Inferior parietal cortex (tissue), 1 donor: ENCODE measurements at regions not wholly inside any gene's neighbourhood (a gene's known extent, or its start where the extent isn't known, plus 50 kb on each side); places are given as distances from the start of the nearest gene placed in this dataset.

Source experiments
- DNase-seq: peaks from one replicate; pipeline ENCODE4 v3.0.0-alpha.2; 2016; ENCODE audit errors: extremely low spot score

DNA sequence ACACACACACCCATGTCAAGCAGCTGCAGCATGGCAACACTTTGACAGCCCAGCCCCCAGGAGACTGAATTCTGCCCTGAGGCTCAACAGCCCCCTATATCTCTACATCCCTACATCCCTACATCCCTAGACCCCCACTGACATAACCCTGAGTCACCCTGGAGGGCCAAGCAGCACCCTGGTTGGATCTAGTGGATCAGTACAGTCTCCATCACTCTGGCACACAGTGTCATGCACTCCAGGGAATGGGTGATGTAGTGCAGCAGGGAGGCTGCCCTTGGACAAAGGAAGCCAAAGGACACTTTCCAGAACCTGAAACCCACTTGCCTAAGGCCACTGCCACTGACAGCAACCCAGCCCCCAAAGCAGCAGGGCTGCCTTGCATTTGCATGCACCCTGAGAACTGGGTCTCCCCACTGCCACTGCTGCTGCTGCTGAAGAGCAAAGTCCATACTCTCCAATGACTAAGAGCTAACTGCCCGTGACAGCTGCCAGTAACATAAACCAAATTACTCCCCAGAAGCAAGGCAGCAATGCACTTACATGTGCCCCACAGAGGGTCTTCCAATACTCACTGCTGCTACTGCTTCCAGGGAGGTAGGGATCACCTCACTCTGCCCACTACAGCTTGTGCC, 681.6 kb upstream of the KLHL29 start:
- no peak for DNase-seq

DNA sequence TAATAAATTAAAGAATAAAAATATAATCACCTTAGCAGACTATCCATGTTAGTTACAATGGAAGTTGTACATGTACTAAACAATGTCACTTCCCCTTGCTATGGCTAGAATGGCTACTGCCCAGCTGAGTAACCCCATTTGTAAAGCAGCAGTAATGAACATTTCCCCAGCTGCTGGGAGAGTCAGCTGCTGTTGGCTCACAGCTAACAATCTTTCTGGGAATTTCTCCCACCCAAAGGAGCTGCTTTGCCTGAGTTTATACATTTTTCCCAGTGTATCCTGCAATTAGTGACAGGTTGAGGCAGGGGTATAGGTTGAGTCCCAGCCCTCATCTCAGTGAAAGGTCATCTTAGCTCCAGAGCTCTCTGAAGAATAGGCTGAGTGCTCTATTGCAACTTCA, 665.6 kb upstream of the KLHL29 start:
- no peak for DNase-seq

DNA sequence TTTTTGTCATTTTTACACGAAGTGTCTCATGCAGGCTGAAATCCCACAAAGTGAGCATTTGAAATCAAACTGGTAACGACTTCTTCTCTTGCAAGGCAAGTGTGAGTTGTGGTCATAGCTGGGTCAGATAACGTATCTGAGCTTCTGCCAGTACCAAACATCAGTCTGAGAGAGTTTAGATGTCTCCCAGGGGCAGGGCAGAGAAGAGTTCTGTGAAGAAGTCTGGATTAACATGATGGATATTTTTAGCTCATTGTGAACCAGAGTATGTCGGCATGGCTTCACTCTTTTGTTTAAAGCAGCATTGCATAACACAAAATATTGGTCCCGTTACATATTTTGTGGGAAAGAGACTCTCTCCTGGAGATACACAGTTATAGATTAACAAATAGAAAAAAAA, 655.5 kb upstream of the KLHL29 start:
- no peak for DNase-seq

DNA sequence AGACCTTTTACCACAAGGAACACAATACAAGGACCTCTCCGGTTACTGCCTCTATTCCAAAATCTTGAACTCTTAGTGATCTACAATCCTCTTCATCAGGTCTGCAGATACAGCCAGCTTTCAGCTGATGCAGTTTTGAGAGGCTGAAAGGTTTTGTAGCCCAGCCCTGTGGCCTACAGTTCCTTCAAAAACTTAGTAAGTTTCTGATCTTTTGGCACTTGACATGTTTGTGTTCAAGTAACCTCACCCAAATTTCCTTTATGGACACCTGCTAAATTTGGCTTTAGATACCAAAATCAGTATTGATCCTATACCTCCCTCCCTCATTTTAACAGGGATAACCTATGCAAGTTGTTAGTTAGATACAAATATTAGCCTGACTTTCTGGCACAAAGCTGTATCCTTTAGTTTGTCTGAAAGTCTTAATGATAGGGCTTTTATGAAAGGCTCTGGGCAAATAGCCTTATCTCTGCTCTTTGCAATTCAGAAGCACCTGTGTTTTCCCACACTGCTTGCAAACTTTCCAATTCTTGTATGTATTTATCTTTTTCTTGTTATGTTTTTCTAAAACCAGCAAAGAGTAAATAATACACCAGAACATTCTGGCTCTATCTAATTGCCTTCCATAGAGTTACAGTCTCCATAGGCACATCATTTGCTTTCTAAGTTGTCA, 650.5 kb upstream of the KLHL29 start:
- DNase-seq, result no peak

DNA sequence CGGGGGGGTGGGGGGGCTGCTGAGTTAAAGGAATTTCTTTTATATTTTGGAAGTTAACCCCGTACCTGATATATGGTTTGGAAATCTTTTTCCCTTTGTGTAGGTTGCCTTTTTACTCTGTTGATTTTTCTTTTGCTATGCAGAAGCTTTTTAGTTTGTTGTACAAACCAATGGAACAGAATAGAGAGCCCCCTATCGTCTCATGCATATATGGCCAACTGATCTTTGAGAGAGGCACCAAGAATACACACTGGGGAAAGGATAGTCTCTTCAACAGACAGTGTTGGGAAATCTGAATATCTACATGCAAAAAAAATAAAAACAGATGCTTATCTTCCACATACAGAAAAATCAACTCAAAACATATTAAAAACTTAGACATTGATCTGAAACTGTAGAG, 647.8 kb upstream of the KLHL29 start:
- peak; percentile 15 for DNase-seq

DNA sequence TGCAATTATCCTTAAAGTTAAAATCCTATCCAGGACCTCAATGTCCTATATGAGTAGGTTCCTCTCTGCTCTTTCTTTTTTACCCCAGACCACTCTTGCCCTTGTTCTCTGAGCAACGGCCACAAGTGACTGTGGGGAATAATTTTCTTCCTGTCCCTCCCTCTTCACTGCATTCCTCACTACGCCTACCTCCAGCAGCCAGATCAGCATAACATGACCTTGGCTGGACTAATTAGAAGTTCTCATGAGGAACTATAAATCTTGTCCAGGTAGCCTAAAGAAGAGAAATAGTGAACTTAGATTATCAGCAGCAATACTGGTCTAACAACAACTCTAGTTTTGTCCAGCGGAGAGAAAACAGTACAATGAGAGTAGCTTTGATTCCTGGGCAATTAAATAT, 643.8 kb upstream of the KLHL29 start:
- no peak for DNase-seq

DNA sequence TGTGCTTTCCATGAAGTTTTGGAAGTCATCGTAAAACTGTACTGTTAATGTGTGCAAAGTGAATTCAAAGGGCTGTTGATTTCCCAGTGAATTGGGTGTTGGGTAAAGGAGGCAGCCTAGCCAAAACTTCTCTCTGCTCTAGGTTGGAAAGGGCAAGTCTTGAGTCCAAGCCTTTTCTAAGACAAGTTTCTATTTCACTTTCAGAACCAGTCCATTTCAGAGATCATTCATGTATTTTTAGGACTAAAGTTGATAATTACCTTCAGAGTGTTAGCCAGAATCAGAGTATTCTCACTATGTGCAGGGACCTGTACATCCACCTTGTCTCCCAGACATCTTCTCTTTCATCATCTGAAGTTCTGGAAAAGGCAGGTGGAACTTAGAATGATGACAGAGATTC, 636.1 kb upstream of the KLHL29 start:
- no peak for DNase-seq

DNA sequence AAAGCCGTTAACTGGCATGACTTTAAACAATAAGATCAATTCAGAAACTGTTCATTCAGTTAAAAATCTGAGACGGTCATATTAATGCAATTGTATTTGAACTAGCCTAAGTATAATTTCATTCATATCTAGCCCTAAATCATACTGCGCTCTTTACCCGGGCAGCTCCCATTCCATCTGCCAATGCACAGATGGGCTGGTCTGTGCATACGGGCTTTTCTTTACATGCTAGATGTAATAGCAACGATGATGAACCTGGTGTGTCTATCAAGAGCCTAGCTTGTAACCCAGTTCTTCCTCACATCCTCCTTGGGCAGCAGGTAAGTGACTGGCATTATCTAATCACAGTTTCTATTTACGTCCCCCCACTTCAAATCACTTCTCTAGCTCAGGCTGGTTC, 631.5 kb upstream of the KLHL29 start:
- DNase-seq, result no peak

DNA sequence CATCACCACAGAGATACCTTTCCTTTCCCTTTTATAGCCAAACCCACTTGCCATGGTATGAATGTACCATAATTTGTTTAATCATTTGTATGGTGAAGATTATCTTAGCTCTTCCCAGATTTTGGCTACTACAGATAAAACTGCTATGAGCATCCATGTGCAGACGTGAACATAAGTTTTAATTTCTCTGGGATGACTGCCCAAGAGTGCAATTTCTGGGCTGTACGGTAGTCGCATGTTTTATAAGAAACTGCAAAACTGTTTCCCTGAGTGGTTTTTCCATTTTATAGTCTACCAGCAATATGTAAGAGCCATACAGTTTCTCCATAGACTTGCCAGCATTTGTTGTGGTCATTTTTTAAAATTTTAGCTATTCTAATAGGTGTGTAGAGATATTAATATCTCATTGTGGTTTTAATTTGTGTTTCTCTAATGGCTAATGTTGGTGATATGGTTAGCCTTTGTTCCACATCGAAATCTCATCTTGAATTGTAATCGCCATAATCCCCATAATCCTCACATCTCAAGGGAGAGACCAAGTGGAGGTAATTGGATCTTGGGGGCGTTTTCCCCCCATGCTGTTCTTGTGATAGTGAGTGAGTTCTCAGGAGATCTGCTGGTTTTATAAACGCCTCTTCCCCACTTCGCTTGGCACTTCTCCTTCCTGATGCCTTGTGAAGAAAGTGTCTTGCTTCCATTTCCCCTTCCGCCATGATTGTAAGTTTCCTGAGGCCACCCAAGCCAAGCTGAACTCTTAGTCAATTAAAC, 628.5 kb upstream of the KLHL29 start:
- DNase-seq, result no peak

DNA sequence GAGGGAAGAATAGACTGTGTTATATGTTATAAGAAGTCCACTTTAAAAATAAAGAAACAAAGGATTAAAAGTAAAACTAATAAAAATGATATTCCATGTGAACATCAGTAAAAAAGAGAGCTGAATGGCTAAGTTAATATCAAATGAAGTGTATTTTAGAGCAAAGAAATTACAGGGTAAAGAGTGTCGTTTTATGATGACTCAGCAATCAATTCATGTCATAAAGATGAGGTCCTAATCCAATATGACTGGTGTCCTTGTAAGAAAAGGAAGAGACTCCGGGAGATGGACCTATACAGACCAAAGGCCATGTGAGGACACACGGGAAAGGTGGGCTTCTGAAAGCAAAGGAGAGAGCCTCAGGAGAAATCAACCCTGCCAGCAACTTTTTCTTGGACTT, 615.5 kb upstream of the KLHL29 start:
- DNase-seq, result no peak

DNA sequence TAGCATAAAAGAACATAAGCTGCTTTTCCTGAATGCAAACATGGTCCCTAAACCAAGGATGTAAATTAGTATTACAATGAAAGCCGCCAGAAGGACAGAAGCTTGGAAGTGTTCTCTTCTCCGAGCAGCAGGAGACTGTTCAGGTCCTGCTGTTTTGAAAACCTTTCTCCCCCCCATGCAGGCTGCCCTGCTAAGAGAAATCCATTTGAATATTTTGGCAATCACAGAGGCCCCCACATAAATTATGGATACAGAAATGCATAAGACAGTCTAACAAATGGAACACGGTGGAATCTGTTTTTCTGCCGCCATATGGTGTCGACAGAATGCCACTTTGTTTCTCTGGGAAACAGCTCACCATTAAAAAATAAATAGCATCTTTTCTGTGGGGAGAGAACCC, 600.4 kb upstream of the KLHL29 start:
- DNase-seq, result no peak

DNA sequence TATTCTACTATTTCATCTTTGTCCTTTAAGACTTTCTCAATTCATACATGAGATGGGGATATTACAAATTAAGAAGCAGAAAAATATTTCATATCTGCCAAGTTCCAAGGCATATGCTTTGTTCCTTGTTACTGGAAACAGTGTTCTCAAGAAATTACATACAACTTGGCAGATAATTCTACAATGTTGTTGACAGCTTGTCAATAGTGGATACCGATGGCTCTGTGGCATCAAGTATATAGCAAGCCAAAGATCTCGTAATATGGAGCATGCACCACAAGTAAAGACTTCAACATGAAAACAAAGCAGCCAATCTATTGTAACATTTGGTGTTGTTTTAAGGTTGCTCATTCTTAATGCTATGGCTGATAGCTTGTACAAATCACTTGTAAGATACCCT, 598.2 kb upstream of the KLHL29 start:
- no peak for DNase-seq

DNA sequence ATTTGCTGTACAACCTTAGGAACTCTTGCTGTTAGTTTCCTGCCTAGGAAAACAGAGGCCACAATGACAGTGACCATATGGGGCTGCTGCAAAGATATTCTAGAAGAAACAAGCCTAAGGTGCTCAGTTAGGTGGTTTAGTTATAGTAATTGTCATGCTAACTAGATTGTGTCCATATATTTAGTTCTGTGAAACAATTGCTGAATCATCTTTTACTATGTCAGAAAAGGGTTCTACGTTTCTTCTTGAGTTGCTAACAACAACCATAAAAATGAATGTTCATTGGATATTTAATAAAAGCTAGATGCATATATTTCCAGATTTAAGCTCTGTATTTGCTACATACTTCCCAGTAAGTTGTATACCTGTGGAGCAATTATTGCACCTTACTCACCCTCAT, 597.2 kb upstream of the KLHL29 start:
- no peak for DNase-seq

DNA sequence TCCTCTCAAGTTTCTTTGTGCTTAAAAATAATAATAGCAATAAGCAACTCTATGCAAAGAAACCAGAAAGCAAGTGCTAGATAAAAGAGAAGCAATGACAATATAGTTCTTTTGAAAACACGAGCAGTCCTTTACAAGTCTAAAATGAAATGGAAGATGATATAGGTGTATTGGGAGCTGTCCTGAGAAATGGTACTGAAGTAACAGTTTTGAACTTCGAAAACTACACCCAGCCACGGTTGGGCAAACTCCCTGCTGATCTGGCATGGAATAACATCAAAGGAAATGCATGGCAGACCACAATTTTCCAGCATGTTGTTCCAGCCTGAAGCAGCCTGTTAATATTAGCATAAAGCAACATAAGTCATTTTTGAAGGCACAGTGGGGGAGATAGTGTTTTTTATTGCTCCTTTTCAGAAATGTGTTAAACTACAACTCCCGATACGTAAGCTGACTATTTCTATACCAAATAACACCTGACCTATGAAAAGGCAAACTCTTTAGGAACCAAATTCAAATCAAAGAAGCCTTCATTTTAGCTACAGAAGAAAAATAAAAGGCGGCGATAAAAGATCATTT, 596.1 kb upstream of the KLHL29 start:
- no peak for DNase-seq

DNA sequence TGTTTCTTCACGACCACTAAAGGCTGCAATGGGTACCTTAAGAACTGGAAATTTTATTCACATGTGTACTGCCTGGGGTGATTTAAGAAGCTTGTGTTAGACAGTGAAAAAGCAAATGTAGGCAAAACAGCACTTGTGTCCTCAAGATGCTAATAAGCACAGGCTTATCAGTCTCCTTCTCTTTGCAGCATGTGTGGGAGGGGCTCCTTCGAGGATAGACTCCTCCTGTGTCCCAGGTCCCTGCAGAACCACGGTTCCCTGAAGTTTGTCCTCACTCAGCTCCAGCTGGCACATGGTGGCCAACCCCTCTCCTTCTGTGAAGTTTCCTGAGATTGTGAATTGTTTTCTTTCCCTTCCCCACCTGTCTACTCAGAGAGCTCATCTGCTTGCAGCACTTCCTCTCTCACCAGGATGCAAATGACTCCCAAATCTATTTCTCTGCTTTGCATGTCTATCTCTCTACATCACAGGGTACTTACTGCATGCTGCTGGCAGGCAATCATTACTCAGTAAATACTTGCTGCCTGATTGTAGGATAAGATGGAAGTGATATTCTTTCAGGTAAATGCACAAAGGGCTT, 589.6 kb upstream of the KLHL29 start:
- no peak for DNase-seq

DNA sequence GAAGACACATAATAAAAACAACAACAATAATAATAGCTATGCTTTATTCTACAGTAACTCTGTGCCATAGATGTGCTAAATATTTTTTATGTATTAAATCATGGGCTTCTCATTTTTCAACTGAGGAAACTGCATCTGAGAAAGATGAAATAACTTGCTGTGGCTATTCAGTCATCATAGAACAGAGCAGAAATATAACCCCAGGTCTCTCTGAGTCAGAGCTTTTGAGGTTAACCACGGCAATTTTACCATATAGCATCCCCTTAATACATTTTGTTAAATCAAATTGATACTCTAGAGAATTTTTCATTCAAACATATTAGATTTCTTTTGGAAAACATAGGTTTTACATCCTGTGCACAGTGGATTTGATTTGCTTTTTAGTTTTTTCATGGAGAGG, 586.6 kb upstream of the KLHL29 start:
- no peak for DNase-seq

DNA sequence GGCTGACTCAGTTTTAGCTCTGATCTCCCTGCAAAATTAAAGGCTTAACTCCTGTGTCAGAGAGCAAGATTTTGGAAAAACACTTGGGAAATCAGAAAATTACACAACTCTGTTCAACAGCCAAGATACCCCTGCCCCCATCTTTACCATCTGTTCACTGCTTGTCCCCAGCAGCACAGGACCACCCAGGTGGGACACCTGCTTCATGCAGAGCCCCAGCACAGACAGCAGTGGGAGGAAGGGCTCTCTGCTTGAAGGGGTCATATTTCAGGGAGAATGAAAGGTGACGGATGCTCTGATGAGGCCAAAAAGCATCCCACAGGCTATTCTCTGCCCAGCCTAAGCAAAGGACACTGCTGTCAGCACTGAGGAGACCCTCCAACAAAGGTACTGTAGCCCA, 584.6 kb upstream of the KLHL29 start:
- no peak for DNase-seq

DNA sequence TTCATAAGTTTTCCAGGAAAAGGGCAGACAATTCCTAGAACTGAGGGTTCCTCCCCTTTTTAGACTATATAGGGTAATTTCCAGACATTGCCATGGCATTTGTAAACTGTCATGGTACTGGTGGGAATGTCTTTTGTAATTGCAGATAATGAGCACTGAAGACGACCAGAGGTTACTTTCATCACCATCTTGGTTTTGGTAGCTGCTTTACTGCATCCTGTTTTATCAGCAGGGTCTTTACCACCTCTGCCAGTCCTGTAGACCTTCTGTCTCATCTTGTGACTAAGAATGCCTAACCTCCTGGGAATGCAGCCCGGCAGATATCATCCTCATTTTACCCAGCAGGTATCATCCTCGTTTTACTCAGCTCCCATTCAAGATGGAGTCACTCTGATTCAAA, 583.9 kb upstream of the KLHL29 start:
- no peak for DNase-seq

DNA sequence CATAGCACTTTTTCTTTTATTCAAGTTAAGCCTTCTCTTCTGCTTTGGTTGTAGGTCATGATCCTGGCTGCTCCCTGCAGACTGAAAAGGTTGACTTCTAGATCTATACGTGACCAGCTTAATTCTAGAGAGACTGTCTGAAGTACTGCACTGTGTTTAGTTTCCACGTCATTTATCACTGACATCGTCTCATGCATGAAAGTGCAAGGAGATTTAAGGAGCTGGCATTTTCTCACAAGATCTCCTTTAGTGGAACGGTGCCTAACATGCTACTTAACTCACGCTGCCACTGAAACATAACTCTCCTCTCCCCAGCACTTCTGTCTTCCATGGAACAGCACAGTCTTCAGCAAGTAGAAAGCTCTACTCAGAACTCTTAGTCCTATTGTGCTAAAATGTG, 583.0 kb upstream of the KLHL29 start:
- no peak for DNase-seq

DNA sequence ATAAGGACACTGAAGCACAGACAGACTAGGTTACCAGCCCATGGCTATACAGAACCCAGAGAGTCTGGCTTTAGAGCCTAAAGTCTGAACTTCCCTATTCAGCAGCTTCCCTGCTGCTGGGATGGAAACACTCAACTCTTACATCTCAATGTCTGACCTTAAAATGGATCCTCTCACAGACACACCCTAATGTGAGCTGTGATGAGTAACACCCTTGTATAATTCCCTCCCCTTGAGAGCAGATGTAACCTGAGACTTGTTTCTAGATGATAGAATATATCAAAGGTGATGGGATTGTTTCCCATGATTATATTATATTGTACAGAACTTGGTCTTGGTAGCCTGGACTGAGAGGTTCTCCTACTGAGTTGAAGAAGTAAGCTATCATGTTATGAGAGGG, 577.1 kb upstream of the KLHL29 start:
- no peak for DNase-seq

DNA sequence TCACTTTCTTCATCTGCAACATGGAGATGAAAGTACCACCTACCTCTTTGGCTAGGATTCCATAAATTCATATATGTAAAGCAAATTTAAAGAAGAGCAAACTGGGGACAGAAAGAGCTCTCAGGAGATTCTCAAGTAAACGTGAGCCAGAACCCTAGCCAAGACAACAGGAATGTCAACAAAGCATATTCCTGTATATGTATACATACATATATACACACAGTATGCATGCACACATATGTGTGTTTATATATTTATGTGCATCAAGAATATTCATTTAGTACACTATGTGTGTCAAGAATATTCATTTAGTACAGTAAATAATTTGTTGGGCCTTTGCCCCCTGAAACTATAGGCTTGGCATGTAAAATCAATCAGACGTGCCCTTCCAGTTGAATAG, 574.4 kb upstream of the KLHL29 start:
- DNase-seq, result no peak

DNA sequence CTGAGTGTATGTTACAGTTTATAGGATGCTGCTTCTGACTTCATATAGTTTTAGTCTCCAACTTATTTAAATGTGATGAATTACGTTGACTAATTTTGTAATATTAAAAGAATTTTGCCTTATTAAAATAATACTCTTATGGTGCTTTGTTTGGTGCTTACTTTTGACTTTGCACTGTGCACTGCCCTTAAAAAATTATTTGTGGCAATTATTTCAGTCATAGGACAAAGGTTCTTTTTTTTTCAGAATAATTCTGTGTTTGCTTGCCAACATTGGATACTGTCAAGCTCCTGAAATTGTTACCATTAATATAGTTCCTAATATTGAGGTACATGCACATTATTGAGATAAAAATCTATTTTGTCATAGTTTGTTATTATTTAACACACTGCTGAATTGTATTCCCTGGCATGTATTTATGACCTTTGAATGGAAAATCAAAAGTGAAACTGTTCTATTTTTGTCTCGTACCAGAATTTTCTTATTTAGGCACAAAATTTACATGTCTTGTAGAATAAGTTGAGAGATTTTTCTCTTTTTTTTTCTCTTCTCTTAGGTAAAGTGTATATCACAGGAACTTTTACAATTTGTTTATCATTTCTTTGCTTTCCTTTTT, 572.8 kb upstream of the KLHL29 start:
- DNase-seq, result no peak
